ENCODE measurements at regions not wholly inside any gene's neighbourhood (a gene's known extent, or its start where the extent isn't known, plus 50 kb on each side); places are given as distances from the start of the nearest gene placed in this dataset.

- TF ChIP-seq, protein P1, sequence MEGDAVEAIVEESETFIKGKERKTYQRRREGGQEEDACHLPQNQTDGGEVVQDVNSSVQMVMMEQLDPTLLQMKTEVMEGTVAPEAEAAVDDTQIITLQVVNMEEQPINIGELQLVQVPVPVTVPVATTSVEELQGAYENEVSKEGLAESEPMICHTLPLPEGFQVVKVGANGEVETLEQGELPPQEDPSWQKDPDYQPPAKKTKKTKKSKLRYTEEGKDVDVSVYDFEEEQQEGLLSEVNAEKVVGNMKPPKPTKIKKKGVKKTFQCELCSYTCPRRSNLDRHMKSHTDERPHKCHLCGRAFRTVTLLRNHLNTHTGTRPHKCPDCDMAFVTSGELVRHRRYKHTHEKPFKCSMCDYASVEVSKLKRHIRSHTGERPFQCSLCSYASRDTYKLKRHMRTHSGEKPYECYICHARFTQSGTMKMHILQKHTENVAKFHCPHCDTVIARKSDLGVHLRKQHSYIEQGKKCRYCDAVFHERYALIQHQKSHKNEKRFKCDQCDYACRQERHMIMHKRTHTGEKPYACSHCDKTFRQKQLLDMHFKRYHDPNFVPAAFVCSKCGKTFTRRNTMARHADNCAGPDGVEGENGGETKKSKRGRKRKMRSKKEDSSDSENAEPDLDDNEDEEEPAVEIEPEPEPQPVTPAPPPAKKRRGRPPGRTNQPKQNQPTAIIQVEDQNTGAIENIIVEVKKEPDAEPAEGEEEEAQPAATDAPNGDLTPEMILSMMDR (optimal IDR thresholded peaks at IDR 0.05 in 1 of 3, IDR thresholded peaks at IDR 0.05 in 1 of 3, conservative IDR thresholded peaks at IDR 0.05 in 1 of 3; ENCODE audit: extremely low read depth in 1 of 3, insufficient read depth in 2 of 3, low read length in 3 of 3), result no peak
- TF ChIP-seq EZH2 (IDR thresholded peaks at IDR 0.05; ENCODE audit: low read length), result no peak
Measured at GRCh38 chr13:111005808-111006505, 91.1 kb upstream of the ANKRD10 start.
